ENCODE measurements at regions not wholly inside any gene's neighbourhood (a gene's known extent, or its start where the extent isn't known, plus 50 kb on each side); places are given as distances from the start of the nearest gene placed in this dataset.

DNA sequence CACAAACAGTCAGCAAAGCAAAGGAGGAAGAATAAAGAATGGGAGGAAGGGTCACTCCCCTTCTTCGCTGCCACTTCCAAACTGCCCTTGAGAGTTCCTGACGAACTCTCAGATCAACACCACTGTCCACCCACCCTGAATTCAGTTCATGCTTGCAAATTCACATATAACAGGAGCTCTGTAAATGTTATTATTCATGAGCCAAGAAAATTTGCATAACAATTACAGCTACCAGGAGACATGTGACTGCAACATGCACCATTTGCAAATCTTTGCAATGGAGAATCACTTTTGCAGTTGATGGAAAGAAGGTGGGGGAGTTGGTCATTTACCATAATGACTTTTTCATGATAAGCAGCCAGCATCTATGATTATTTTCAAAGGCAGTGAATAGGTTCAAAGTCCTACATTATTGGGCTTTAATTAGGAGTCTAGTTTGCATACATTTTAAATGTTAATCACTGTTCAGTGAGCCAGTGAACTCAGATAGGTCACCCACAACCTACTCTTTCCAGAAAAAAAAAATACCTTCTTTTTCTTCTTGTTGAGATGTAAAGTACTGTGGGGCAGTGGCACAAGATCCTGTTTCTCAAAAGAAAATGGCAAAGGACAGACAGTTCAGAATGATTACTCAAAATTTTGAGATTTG is 149.7 kb downstream of the CAAP1 start:
- no peak for DNase-seq (ENCODE audit: low spot score)

DNA sequence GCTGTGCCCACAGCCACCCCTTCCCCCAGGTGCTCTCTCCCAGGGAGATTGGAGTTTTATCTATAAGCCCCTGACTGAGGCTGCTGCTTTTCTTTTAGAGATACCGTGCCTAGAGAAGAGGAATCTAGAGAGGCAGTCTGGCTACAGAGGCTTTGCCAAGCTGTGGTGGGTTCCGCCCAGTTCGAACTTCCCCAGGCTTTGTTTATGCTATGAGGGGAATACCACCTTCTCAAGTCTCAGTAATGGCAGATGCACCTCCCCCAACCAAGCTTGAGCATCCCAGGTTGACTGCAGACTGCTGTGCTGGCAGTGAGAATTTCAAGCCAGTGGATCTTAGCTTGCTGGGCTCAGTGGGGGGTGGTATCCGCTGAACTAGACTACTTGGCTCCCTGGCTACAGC is 157.4 kb downstream of the CAAP1 start:
- DNase-seq (ENCODE audit: low spot score) = no peak

DNA sequence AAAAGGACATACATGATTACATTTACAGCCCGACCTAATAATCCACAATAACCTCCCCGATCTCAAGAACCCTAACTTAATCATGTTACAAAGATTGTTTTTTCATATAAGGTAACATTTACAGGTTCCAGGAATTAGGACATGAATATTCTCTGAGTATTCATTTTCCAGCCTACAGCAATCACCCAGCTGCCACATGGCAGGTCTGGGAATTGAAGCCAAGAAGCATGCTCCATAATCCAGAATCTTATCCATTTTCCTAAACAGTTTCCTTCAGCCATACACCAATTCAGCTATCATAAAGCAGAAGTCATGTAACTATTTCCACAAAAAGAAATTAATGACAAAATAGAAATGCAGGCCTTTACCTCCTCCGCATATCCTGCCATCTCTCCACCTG is 163.4 kb downstream of the CAAP1 start:
- DNase-seq (ENCODE audit: low spot score) = no peak

DNA sequence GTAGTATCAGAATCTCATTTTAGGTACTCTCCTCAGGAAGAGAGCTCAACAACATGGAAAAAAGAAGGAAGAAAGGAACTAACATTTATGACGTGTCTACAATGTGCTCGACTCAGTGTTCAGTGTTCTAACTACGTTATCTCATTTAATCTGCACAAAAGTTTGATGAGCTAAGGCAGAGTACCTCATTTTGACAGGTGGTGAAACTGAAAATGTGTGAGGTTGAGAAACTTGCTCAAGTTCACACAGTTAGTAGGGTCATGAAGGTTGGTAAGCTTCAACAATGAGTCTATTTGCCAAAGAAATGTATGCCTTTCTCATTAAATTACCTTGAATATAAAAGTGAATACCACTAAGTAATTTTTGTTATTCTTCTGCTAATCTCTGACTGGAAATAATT is 165.1 kb downstream of the CAAP1 start:
- DNase-seq (ENCODE audit: low spot score) = no peak

DNA sequence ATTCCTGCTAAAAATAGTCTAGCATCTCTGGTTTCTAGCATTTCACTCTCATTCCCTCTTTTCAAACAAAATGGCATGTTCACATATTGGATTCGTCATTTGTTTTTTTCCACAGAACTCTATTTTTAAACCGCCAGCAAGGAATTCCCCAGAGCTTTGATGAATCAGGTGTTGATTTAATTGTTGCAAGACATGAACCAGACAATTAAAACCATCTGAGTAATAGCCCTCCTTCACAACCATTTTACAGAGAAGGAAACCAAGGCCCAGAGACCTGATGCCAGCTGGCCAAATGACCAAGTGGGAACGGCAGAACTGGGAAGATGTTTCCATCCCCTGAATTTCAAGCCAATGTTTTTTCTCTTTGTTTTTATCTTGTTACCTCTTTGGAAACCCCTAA is 167.0 kb downstream of the CAAP1 start:
- DNase-seq (ENCODE audit: low spot score) = no peak

DNA sequence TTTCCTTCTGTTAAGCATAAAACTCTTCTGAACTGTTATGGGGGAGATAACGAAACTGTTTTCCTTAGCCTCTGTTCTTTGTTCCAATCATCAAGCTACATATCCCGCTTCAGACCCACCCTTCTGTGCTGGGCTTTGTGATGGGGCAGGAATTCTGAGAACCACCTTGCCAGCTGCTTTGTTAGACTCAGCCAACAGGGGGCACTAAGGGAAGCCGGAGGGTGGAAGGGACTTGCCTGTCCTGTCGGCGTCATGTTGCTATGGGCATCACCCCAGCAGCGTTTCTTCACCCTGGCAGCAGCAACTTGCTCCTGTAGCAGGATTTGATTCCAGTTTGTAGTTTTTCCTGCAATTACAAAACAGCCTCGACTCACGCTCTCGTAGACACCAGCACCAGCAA is 169.1 kb downstream of the CAAP1 start:
- peak; percentile 83 for DNase-seq (ENCODE audit: low spot score)

DNA sequence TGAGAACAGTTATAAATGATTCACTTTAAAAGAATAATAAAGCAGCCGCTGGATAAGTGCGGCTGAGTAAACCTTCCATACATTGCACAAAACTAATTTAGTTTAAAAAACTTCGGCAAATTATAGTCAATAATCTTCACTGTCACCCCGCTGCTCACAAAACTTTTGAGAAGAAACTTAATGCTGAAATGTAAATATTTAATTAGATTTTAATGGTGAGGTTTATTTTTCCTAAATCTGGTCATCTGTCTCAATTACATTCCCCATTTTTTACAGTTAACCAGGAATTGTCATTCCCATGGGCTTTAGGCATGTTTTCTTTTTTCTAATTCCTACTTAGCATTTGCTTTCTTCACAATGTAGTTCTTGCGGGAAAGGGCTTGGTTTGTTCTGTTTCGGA is 169.8 kb downstream of the CAAP1 start:
- no peak for DNase-seq (ENCODE audit: low spot score)

DNA sequence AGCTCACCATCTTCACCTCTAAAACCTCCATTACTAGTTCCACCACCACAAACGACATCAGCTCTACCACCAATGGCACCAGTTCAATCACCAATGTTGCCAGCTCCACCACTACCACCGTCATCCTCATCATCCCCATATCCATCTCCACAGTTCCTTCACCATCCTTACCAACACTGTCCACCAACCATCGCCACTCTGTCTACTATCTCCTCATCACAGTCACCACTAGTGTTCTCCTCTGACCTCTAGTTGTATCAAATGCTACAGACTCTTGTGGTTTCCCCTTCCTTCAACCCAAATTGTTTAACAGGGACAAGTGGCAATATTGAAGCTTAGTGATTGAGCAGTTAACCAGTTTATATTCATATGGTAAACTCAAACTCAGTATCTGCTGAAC is 182.6 kb downstream of the CAAP1 start:
- no peak for DNase-seq (ENCODE audit: low spot score)

DNA sequence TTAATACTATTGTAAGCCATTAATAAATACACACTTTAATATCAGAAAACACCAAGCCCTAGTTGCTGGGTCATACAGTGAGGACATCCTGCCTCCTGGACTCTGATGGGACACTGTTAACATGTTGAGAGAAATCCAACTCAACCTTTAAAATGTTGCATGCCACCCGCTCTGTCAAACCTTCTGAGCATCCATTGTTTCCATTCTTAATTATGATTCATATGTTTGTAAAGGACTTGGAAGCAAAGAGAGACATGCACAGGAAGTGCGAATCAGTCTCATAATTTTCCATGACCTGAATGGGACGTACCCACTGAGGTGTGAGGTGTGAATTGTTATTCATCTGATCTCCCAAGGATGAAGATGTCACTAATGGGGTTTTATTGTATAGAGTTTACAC is 186.4 kb downstream of the CAAP1 start:
- DNase-seq (ENCODE audit: low spot score) = no peak

DNA sequence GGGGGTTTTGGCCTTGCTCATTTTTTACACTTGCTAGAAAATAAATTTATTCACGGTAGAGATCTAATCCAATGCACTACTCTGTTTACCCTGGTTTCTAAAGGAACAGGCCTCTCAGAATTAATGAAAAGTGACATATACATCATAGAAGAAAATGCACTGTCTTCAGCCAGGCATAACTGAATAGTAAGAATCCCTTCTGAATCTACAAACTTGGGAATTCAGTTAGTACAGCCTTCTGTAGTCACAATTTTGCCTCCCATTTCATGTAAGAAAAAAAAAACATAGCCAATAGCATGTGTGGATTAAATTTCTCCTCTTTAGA is 197.3 kb downstream of the CAAP1 start:
- DNase-seq (ENCODE audit: low spot score) = no peak

DNA sequence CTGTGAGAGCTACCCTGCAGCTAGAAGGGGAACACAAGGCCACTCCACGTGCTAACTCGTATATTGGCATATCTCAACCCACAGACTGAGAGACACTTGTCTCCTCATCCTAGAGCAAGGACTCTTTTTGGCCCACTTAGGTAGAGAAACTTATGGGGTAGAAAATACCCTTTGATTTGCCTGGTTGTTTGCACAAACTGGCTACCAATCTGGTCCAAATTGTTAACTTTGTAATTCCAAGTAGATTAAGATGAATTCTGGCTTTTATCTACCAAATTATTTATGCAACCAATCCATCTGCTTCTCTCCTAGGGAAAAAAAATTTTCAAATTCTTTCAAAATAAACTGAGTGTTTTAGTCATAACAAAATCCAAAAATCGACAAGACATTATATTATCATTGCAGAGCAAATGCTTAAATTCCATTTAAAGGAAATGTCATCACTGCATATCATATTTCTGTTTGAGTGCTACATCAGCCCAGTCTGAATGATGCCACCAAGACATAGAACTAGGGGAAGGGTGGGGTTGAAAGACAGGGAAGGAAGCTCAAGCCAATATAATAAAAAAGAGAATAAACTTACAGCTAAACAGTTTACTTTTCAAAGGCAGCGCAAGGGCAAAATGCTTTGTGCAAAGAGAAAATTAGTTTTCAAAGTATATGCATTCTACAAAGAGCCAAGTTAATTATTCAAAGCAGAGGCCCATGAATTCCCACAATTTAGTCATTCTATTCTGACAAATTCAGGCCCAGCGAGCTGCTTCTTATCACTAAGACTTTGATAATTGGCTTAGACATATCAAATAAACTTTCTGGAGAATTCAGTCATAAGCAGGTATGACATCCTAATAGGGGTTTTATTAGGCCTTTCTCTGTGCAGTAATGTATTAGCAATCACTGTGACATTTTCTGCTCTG is 198.0 kb downstream of the CAAP1 start:
- DNase-seq (ENCODE audit: low spot score) = no peak

DNA sequence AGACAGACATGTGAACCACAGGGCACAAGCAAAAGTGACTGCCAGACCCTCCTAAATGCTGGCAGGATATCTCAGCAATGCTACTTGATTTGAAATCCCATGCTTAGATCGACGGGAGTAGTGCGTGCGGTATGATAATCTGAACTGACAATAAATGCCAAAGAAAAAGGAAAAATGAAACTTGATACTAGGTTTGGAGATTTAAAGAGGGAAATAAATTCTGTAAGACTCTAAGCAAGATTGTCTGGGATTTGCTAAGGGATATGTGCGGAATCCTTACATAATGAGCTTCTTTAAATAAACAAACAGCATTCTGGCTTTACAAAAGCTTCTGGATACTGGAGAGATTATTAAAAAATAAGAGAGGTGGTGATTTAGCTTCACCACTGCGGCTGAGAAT is 203.6 kb downstream of the CAAP1 start:
- no peak for DNase-seq (ENCODE audit: low spot score)

DNA sequence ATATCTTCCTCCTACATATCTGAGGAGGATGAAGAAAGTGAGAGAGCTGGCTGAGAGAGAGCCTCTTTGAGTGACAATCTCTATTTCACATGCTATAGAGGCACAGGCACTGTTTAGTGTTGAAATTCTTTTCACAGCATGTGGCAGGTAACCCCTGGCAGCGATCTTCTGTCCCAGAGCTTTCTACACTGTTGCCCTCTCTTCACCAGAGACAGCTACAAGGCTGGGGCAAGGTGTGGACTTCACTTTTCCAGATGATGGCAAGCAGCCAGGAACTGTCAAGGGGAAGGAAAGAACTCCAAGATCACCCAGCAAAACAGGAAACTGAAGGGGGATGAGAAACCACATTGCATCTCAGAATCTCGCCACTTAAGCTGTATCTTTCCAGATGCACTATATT is 205.2 kb downstream of the CAAP1 start:
- DNase-seq (ENCODE audit: low spot score) = no peak

DNA sequence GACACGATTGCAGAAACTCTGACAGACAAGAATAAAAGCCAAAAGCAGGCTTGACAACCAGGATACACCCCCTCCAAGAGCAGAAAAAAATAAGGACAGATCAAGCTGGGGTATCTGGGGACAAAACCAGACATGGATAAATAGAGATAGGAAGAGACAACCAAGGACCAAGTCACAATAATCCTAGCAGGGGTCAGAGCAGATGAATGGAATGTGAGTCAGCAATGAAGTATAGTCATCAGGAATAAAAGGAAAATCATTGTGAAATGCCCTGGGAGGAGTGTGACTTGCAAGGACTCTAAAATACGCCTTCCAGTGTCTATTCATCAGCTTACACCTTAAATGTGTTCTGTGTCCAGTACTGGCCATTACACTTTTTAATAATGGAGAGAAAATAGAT is 206.8 kb downstream of the CAAP1 start:
- DNase-seq (ENCODE audit: low spot score) = no peak

DNA sequence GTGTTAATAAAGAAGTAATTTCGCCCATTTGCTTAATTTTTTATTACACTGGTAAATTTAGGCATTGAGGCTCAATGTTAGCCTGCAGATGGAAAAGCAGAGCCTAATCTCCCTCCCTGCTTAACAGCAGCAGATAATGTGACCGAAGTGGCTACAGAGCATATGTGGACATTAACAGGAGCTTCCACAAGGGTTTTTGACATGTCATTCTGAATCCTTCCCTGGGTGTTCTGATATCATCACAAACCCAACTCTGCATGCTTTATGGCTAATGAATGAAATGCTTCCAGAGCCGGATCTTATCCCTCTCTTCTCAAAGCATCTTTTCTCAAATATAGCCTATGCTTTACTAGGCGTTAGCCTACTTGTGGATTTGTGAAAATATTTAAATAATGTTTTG is 208.6 kb downstream of the CAAP1 start:
- no peak for DNase-seq (ENCODE audit: low spot score)

DNA sequence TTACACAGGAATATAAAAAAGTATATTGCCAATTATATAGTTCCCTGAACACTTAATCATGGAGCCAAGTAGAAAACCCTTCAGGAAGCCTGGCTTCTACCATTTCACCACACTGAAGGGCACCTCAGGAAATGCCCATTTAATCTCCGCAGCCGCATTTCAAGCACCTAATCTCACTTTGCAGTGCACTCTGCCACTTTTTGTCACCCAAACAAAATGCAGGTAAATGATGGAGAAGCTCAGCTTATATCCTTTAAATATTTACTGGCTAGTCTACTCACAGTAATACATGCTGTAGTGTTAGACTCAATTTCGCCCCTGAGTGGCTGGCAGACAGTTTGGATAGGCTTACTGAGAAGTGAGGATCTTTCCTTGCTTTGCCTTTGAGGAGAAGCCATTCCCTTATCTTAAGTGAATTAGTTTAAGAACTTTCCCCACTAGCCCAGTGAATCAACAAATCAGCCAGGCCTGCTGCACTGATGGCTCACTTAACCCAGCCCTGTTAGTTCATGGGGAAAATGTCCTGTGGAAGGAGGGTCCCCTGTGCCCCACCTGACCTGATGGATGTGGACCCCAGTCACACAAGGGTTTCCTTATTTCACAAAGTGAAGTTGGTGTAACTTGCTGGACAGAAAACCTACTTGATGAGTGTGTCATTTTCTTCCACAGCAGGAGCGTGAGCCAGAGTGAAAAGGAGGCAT is 209.7 kb downstream of the CAAP1 start:
- DNase-seq (ENCODE audit: low spot score) = no peak

DNA sequence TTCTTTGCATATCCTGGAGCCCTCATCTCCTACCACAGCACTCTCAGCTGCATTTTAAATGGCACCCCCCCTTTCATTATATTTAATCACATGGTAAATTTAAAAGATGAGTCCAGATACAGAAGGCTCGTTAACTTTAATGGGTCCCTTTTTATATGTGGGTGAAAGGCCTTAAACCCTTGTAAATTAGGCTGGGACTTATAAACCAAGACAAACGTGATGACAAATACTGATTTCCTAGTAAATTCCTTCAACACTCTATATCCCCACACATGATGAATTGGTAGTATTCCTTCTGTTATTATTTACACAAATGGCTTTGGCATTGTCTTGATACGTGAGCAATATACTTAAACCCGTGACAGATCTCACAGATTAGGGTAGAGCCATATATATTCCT is 210.6 kb downstream of the CAAP1 start:
- no peak for DNase-seq (ENCODE audit: low spot score)

DNA sequence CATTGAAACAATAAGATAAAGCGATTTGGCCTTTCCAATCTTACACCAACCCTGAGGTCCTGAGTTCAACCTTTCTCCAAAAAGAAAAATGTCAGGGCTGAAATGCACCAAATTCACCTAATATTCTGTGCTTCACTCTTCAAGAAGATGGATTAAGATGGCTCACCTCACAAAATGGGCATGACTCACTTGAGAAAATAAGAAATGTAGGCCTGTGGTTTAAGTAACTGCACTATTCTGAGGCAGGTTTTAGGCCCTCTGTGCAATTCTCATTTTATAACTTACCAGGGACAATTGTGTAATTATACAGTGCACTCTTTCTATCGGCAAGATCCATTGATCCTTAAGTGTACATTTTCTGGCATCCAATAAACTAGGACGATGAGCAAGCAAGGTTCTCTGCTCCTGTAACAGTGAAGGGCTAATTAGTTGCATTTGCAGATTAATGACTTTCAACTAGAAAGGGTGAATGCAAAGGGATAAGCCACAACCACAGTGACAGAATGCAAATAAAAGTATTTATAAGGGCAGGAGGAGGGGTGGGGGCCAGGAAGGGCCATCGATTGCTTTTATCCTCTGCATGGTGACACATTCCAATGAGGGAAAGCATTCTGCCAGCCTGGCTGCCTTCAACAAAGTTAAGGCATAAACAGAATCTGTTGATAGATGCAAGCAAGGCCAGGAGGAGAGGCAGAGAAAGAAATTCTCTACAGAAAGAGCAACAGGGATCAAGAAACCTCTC is 214.5 kb downstream of the CAAP1 start:
- DNase-seq (ENCODE audit: low spot score) = no peak

DNA sequence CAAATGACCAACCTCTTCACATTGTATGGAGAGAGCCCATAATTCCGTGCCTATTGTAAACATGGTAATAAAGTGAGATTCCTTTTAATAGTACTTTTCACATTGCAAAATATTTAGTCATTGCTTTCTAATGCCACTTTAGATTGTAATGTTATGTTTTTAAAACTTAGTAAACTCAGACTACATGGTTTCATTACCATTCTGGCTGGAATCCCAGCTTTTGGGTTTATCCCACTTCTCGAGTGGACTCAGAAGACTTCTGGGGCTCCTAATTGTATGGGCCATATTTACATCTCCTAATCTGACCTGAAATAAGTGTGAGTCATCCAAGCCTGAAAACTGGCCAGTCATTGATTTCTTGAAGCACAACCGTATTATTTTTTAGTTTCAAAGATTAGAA is 217.6 kb downstream of the CAAP1 start:
- no peak for DNase-seq (ENCODE audit: low spot score)

DNA sequence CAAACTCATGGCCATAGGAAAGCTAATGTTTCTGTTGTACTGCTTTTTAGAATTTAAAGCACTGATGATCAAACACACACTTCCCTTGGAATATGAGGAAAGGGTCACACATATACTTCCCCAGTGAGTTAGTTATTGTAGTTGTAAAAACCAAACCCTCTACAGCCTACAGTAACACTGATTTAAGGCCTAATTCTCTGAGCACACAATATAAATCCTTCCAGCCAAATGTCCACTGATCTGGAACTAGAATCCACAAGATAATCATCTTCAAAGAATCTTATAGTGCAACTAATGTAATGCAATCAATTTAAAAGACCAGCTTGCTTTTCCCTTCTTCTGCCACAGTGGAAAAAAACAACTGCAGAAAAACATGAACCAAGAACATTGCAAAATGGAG is 219.3 kb downstream of the CAAP1 start:
- DNase-seq (ENCODE audit: low spot score) = no peak

DNA sequence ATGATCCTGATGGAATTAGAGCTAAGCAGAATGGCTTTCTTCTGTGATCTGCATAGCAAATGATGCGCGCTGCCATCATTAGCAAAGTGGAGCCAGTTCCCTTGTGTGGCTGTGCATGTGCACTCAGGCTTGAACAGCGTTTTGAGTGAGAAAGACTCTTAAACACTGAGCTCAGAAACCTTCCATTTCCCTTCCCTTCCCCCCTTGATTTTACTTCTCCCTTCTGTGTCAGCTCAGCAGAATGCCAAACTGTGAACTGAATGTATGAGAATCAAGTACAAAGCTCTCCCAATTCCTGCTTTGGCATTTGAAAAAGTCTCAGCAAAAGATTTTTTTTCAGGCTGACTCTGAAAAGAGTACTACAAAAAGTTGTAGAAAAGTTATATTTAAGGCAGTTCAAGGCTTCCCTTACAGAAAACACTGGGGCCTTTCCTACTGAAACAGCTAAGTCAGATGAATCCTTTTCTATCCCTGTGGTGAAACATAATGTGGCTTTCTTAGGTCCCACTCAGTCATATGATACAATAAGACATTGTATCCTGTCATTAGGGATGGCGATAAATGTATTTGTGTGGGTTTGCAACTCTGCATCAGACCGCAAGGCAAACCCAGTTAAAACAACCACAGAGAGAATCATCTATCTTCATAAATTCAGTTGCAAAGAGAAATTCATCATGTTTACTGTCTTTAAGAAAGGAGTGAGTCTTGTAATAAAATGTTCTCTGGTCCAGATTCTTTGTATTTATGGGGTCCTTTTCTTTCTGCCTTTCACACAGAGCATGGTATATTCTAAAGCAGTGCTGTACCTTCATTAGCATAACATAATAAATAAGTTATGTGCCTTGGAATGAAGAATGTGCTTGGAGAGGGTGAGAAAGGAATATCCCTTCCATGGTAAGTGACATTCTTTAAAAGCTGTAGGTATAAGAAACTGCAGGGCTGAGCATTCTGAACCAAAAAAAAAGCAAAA is 222.6 kb downstream of the CAAP1 start:
- DNase-seq (ENCODE audit: low spot score) = no peak
